WI38 (cell line): ENCODE measurements at regions not wholly inside any gene's neighbourhood (a gene's known extent, or its start where the extent isn't known, plus 50 kb on each side); places are given as distances from the start of the nearest gene placed in this dataset.

ENCODE experiments used
- H3K4me3 ChIP-seq: 2 replicates; pipeline ENCODE4 v1.5.1; 2011; ENCODE audit warnings: low read depth, mild to moderate bottlenecking, control low read depth, low read length
- CTCF ChIP-seq: IDR thresholded peaks from 2 replicates; pipeline ENCODE4 v1.5.1; 2012; ENCODE audit warnings: low read depth, mild to moderate bottlenecking, control low read depth, low read length

- H3K4me3 ChIP-seq, result no peak overlapping the region
- TF ChIP-seq CTCF, result no peak
These were observed 83.7 kb downstream of the FAT4 start for GRCh38 chr4:125398263-125399002.

GRCh38 chr4:125400756-125401155 is 86.0 kb downstream of the FAT4 start:
- TF ChIP-seq CTCF, result no peak
- no peak overlapping the region for H3K4me3 ChIP-seq

GRCh38 chr4:125401784-125402183 is 87.0 kb downstream of the FAT4 start:
- no peak for TF ChIP-seq CTCF
- no peak overlapping the region for H3K4me3 ChIP-seq

- no peak for TF ChIP-seq CTCF
- H3K4me3 ChIP-seq, result no peak overlapping the region
These were observed 105.8 kb downstream of the FAT4 start for GRCh38 chr4:125420526-125420925.

- H3K4me3 ChIP-seq, result no peak overlapping the region
- TF ChIP-seq CTCF, result no peak
These were observed 106.8 kb downstream of the FAT4 start for GRCh38 chr4:125421547-125421946.

- no peak for TF ChIP-seq CTCF
- no peak overlapping the region for H3K4me3 ChIP-seq
These were observed 108.4 kb downstream of the FAT4 start for GRCh38 chr4:125423124-125423523.

- no peak for TF ChIP-seq CTCF
- H3K4me3 ChIP-seq, result no peak overlapping the region
These were observed 114.1 kb downstream of the FAT4 start for GRCh38 chr4:125428832-125429231.
